GM19043 (cell line): ENCODE measurements at regions not wholly inside any gene's neighbourhood (a gene's known extent, or its start where the extent isn't known, plus 50 kb on each side); places are given as distances from the start of the nearest gene placed in this dataset.

Experiments
- ATAC-seq: cut with Tn5 transposase; IDR thresholded peaks from one replicate; pipeline ENCODE4 v1.9.1; 2021; ENCODE audit warnings: low read depth; ENCODE audit not compliant: unreplicated experiment

DNA sequence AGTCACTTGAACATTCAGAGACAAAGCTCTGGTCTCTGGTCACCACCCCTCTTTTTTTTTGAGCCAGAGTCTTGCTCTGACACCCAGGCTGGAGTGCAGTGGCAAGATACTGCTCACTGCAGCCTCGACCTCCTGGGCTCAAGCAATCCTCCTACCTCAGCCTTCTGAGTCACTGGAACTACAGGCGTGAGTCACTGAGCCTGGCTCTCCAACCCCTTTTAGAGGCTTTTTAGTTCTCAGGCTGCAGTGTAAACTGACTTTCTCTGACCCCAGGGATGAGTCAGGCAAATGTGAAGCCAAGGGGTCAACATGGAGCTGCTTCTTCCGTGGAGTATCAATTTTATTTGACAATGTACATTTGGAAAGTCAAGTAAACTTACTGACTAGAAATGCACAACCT lies 229.2 kb downstream of the PTTG2 start:
- ATAC-seq, result no peak

DNA sequence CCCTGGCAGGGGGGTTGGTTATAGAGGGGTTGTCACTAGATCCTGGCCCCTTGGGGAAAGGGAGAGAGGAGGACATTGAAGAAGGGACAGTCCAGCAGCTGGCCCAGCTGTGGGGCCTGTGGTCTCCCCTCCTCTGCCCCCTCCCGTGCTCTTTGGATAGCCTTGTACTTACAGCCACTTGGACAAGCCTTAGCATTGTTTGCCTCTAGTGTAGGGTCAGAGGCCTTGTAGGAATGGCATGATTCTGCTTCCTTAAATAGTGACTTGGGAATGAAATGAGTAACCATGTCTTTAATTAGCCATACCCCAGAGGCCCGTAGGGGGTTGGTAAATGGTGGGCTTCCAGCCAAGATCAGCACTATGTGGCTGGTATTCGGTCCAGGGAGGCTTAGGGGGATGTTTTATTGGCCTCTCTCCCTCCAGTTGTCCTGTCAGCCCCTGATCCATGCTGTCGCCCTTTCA lies 230.6 kb downstream of the PTTG2 start:
- no peak for ATAC-seq

DNA sequence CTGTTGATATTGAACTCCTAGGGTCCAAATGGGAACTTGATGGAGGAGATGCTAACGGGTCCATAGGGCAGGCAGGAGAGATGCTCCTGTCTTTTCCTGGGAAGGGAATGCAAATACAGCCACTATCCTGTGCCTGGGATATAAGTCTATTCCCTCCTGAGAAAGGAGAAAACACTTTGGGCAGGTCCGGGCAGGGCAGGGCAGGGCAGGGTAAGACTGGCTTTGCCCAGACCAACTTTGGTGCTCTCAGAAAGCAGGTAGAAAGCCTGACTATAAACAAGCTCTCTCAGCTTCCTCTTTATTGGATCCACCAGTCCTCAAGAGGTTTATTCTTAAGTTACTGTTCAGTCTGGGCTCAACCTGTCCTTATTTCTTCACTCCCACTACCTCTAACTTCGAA lies 232.3 kb downstream of the PTTG2 start:
- ATAC-seq, result no peak

DNA sequence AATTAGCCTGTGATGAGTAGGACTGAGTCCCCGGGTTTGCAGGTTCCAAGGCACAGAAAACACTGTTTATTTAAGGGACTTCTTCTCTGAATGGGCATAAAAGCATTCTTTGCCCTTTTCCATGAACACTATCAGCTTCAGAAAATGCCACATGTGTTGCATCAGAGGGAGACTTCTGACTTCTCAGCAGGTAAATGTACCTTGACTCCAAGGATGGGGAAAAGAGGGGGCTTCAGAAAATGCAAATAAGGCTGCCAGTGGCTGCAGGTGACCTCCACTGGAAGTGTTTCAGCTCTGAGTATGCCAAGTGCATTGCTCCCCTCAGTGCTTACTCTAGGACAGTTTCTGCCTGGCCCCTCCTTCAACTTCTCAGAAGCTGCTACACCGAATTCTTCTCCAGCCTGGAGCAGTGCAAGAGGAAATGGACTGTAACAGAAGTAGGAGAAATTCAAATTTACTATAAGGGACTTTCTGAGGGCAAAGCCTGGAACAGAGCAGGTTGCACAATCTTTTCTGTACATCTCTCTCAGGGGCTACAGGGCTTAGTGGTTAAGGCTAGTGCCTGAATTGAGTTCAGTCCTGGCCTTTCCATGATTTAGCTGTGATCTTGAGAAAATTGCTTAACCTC lies 233.2 kb downstream of the PTTG2 start:
- ATAC-seq, result no peak

DNA sequence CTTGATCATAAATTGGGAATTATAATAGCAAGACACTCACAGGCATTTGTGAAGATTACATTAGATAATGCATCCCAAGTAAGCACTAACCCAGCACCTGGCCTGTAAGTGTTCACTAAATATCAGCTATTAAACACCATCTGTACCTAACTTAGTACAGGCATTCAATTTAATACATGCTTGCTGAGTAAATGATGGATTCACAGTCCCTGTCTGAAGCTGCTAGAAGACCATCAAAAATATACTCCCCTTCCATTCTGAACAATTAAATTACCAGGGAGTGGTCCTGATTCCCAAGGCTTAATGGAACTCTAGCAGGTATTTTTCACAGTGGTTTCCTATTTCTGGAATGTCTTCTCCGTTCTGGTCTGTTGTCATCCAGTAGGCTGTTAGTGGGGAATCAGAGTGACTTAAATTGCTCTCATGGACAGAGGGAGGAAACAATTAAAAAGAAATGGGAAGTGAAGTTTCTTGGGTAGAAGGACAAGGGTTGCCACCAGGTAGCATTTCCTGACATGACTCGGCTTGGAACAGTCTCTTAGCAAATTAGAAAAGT lies 233.9 kb downstream of the PTTG2 start:
- ATAC-seq, result no peak

DNA sequence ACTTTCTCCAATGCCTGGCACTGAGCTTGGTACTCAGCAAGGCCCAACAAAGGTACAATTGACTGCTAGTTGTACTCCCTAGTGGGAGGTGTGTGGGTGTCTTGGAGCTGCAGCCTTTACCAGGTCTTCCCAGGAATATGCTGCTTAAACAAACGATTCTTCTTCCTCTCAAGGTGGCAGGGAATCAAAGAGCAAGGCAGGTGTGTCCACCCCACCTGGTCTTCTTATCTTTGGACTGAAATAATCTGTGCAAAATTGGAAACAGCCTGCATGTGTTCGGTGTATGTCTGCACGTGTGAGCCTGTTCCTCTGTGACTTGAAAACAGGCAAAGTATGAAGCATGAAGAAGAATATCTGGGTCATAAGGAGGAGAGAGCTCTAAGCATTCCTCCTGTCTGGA lies 235.3 kb downstream of the PTTG2 start:
- no peak for ATAC-seq

DNA sequence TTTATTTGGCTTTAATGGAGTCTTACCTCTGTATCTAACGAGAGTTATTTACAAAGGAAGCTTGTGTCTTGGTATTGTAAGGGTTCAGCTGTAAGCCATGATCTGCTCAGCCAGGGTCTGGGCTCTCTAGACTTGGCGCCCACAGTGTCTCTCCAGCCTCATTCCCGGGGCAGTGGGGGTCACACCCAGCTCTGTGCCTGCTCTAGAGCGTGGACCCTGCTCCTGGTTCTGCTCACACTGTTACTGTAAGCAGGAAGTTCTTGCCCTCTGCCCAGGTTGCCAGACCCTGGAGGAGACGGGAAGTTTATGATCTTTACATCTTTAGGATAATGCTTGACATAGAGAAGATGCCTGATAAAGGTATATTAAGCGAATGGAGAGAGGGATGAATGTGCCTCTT lies 235.7 kb downstream of the PTTG2 start:
- no peak for ATAC-seq

DNA sequence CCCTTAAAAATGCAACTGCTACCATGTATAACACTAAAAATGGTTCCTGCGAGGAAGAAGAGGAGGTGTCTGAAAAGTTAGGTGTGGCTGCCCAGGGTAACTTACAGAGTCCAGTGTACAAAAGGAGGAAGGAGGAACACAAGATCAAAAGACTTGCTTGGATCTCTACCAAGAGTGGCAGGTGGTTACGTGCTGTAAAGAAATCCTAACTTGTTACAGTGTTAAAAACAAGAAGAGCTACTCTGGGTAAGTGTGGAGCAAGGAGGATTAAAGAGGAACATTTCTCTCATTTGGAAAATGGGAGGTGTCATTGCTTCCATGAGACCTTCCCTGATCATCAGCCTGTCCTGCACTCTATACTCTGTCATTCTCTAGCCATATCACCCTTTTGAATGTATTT lies 242.0 kb downstream of the PTTG2 start:
- no peak for ATAC-seq

DNA sequence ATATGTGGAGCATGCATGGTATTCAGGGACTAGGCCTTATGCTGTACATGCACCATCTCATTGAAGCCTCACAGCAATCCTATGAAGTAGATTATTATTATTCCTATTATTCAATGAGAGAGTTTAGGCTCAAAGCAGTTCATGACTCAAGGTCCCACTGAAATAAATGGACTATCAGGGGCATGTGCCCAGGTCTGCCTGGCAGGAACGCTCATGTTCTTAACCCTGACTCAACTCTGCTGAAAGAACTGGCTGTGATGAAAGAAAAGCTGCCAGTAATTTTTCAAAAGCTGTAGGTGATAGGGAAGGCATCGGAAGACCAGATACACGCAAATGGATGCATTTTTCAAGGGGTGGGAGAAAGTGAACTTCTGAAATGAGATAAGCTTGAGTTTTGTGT lies 243.4 kb downstream of the PTTG2 start:
- no peak for ATAC-seq

DNA sequence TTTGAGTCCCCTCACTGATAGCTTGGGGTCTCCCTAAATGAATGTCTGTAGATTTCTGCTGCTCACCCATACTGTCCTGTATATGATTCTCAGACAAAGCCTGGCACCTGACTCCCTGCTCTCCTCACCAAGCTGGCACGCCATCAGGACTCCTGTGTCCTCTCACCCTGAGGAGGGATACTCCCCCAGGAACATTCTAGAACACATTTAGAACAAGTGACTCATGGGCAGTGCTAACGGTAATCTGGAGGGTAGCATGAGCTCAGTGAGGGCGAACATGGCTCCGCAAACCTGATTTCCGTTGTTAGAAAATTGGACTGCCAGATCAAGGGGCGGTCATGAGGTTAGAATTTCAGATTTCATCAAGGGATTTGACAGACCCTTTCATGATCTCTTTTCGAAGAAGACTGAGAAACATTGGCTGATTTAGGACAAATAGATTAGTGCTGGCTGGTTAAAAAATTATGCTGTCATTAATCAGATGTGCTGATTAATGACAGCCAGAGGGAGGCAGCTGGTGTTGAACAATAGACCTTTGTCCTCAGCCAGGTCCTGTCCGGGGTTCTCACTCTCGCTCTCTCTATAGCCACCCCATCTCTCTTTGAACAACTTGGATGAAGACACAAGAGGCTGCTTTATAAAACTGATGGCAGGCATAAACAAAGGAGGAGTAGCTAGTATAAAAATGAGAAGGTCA lies 244.3 kb downstream of the PTTG2 start:
- no peak for ATAC-seq

DNA sequence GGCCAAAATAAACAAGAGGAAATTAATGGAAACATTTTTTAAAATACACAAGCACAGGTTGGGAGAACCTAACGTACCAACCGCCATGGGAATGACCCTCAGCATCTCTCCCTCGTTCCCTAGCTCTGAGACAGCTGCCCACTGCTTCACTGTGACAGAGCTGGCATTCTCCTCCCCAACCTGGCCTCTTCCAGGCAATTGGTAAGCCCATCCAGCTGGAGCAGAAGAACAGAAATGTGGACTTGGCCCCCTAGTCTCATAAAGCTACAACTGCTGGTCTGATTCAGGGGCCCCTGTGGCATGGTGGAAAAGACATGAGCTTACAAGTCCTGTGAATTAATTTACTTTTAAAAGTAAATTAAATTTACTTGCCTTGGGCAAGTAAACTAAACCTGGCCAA lies 245.1 kb downstream of the PTTG2 start:
- no peak for ATAC-seq

DNA sequence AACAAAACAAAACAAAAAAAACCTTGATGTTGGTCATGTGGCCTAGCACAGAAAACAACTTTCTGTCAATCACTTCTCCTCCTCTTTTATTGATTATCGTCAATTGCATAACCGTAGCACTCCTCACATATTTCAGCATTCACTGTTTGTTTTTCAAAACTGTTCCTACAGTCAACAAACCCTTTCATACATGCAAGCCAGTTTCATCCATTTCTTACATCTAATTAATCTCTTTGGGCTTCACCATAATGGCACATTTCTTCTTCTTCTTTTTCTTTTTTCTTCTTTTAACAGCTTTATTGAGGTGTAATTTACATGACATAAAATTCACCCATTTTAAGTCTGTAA lies 246.9 kb downstream of the PTTG2 start:
- no peak for ATAC-seq

DNA sequence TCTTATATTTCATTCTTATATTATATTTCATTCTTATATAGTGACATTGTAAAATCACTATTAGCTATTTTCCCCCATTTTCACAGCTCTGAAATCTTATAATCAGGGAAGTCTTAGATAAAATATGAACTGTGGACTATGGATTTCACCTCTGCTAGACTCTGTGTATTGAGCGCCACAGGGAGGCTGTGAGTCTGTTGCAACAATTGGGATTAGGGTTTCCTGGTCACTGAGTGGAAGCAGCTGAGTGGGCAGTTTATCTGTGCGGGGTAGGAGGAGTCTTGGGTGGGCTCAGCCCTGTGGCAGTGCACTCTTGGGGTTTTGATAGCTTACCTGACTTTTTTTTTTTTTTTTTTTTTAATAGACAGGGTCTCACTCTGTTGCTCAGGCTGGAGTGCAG lies 249.5 kb downstream of the PTTG2 start:
- no peak for ATAC-seq

DNA sequence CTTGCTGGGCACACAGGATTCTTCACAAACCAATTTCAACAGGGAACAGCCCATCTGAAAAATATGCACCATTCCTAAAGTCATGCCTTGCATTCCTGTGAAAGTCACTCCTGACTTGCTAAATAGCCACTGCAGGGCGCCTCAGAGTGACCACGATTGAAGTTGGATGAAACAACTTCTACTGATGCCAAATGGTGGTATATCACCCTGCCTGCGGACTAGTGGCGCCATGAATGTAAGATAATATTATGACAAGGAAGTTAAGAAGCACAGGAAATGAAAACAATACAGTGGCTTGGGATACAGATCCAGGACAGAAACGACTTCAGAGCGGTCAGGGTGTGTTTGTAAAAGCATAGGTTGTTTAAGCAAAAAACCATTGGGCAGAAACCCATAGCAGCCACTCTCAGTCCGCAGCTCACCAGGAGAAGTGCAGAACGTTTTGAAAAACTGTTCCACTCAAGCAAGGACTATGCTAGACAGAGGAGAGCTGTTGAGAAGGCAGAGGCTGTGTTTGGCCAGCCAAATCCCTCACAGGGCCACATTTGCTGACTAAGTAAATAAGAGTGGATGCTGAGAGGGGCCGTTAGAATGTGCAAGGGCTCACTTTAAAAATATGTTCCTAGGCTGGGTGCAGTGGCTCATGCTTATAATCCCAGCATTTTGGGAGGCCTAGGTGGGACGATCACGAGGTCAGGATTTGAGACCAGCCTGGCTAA lies 250.4 kb downstream of the PTTG2 start:
- no peak for ATAC-seq

DNA sequence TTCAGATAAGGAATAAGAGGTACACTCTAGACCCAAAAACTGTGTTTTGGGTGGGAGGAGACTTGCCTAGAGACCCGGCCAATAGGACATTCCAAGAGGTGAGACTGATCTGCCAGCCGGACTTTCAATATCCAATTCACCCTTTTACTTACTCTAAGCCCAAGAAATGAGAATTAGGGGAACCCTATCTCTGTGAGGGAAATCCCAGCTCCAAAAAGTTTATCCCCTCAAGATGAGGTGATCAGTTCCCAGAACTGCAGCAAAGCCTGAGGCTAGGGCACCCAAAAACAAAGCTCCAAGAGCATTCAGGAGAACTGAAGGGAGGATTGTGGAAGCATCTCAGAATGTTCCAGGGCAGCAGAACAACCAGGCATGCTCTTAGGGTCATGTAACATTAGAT lies 251.7 kb downstream of the PTTG2 start:
- no peak for ATAC-seq

DNA sequence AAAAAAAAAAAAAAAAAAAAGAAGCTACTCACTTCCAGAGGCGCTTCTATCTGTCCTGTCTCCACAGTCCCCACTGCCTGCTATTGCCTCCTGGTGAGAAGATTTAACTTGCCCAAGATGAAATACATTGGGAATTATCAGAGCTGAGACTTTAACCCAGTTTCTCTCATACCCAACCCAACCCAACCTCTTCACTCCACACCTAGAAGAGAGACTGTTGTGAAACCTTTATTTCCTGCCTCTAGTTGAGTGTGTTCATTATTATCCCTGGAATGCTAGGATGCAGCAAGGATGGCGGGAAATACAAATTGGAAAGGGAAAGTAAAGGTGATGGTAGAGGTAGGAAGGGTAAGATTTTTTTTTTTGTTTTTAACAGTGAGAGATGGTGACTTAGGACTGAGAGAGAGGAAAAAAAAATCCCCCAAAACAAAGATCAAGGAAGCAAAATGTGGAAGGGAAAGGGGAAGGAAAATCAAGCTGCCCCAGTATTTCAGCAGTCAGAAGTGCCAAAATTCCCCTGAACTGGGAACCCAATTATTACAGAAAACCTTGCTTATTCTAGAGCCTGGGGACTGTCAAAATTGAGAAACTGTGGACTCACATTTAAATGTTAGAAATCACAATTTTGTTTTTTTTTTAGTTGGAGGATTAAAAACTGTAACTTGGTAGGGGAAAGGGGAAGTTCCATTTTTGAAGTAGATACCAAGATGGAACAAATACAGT lies 253.0 kb downstream of the PTTG2 start:
- no peak for ATAC-seq

DNA sequence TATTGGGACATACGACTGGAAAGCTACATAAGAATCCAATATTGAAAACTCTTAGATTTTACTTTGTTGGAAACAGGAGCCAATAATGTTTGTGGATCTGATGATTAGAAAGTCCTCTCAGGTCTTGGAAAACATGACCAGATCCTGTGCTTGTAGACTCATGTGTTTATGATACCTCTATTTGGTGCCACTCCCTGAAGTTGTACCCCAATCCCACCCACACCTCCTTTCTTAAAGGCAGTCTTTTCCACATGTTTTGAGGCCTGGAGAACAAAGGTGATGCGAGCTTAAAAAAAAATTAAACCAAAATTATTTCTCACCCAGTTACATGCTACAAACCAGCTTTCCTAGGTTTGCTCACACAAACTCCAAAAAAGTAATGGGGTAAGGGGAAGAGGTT lies 262.7 kb downstream of the PTTG2 start:
- no peak for ATAC-seq

DNA sequence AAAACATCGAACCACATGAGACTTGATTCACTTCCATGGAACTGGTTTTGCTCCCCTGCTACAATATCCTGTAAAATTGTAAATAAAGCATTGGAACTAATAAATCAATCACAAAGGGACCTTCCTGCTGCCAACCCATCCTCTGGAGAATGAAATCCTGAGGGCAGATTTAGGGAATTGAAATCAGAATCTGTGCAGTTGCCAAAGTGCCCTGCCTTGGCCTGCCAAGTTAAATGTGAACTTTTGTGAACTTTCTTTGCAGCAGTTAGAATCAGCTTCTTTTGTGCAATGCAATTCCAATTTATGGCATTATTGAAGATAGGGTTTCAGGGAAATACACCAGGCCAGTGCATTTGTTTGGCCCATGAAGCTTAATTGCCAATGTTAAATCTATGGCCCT lies 263.1 kb downstream of the PTTG2 start:
- no peak for ATAC-seq

DNA sequence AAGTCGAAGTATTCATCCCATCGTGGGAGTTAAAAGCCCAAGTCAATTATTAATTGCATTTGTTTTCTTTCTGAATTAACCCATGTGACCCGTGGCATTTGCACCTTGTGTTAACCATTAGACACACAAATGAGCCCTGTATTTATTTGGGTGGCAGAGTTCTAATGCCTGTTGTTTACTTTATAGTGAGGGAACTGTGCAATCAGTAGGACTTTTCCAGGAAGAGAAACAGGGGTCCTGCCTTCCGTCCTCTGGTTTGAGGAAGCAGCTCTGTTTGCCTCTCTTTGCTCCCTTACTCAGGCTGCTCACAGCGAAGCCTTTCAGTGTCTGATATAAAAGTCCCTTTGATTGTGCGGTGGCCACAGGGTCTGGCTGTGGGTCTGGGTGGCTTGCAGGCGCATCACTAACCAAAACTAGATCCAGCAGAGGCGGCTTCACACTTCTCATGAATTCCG lies 263.6 kb downstream of the PTTG2 start:
- no peak for ATAC-seq

DNA sequence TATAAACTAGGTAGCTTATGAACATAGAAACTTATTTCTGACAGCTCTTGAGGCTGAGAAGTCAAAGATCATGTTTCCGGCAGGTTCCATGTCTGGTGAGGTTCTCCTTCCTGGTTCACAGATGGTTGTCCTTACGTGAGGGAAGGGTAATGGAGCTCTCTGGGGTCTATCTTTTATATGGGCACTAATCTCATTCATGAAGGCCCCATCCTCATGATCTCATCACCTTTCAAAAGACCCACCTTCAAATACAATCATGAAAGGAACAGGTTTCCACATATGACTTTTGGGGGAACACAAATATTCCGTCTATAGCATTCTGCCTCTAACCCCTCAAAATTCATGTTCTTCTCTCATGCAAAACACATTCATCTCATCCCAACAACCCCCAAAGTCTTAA lies 264.7 kb downstream of the PTTG2 start:
- ATAC-seq, result no peak

DNA sequence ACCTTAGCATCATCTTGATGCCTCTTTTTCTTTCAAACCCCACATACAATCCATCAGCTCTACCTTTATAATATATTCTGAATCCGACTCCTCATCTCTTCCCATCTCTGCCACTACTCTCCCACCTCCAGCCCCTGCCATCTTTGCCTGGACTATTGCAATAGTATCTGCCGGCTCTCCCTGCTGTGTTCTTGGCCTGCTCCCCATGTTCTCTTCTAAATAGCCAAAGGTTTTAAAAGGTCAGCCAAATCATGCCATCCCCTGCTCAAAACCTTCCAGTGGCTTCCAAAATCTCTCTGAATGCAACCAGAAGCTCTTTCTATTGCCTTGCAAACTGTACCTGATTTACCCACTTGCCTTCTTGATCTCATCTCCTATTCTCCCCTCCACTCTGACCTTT lies 266.0 kb downstream of the PTTG2 start:
- no peak for ATAC-seq
